ENCODE measurements at regions not wholly inside any gene's neighbourhood (a gene's known extent, or its start where the extent isn't known, plus 50 kb on each side); places are given as distances from the start of the nearest gene placed in this dataset.

DNA sequence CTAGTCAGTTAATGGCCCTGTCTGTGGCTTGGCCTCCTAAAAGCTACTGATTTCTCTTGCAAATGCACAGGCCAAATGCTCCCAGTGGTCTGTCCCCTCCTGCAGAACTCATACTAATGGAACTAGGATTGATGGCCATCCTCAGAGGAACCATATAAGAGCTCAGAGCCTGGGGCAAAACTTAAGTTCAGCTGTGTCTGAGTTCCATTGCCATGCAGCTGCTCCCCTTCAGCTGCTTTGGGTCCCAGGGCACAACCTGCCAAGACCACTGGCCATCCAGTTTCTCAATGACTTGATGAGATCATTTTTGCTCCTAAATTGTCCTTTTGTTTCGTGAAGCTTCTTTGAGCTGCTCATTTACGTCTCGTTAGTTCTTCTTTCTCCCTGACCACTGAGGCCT is 529.5 kb upstream of the TBL1XR1 start:
- no peak for DNase-seq

DNA sequence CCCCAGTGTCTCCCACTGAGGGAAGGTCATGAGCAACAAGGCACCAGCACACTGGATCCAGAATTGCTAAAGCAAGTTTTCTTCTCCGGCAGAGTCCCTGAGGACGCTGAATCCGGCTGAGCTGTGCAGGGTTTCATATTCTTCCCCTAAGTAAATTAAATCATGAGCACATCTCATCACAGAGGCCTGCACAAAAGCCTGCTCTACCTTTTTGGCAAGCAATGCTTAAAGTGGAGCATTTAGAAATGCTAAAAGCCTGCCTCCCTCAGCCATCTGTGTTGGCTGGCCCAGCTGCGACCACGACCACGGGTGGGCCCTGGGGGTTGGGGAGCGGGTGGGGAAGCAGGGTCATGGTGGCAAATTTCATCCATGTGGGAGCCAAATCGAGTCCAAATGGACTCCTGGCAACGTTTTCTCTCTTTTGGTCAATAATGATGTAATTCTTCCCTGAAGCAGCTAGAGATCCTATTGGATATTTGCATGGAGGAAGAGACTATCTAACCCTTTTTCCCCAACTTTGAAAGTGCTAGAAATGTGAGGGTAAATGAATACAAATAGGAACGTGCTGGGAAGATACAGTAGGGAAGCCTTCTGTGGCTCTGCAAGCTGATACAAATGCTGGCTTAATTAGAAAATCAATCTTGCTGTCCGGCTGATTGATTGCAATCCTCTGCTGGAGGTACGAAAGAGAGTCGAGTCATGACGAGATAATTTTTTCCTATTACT is 532.8 kb upstream of the TBL1XR1 start:
- no peak for DNase-seq

DNA sequence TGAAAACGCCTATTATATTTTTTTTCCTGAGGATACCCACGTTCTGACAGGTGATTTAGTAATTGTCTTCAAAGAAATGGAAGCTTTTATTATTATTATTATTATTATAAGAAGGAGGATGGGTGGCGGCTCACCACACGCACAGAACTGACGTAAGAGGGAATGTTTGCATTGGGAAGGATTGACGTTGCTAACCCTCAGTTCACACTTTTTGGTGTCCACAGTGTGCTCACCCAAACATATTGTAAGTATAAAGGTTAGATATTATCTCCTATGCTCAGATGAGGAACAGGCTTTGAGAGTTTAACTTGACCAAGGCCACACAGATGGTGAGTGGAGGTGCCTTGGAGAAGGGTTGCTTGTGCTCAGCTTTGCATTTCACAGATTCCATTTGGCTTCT is 533.5 kb upstream of the TBL1XR1 start:
- no peak for DNase-seq

DNA sequence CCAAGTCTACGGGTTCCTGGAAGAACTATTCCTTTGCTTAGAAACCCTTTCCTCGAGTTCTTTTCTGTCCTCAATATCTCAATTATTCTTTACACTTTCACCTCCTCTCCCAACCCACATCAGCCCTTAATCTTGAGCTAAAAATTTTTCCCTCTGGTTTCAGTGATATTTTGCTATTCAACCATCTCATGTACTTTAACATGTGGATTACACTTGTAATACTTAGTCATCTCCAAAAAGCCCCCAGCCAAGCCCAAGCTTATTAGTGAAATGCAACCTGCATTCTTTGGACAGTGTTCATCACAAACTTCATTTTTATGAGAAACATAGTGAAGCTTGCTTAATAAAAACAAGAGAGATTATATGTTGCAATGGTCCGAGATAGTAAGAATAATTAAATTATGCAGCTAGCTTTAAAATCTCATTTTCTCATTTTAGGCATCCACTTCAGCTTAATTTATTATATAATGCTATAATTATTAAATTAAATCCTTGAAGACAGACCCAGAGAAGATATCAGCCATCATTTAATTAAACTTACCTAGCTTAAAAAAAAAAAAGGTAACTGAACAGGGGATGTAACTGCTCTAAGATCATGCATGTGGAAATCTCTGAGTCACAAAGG is 534.5 kb upstream of the TBL1XR1 start:
- DNase-seq = no peak

DNA sequence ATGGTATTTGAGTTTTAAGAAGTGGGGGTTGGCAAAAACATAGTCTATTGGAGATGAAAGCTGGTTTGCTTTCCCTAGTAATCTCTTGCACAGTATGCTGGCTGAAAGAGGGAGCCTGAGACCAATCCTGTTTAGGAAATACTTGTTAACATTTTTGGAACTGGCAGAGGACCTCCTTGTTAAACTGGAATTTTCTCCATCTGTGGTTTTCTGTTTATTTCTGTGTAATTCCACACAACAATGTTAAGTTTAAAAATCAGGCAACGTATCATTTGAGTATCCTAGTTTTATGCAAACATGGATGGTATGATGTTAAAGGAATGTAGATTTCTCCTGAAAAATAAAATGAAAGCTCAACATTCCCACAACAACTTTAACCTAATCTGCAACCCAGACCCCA is 536.0 kb upstream of the TBL1XR1 start:
- DNase-seq = no peak

DNA sequence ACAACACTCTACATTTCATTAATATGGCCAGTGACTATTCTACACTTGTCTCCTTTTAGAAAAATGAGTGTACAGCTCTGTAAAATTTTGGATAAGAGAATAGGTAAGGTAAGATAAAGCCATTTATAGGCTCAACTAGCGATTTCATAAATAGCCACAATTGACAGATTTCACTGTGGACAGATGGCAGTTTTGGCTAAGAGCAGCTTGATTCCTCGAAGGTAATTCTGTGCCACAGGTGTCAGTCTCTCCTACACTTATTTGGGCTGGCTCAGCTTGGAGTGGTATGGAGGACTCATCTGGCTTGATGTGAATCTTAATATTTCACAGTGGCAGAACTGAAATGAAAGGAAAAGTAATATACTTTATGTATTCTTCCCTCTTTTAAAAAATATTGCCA is 536.7 kb upstream of the TBL1XR1 start:
- DNase-seq = no peak

DNA sequence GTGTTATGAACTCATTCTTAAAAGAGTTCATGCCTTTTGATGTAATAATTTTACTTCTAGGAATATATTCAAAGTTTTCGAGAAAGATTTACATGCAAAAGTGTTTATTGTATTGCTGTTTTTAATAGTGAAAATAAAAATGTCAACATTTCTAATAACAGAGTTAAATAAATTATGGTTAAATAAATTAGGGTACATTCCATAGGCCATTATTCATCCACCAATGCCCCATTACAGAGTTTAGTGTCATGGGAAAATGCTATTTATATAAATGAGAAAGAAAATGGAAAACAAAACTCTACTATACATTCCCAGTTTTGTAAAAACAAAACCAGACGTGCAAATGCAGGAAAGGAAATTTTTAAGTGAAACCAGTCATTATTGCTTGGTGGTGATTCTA is 538.1 kb upstream of the TBL1XR1 start:
- no peak for DNase-seq

DNA sequence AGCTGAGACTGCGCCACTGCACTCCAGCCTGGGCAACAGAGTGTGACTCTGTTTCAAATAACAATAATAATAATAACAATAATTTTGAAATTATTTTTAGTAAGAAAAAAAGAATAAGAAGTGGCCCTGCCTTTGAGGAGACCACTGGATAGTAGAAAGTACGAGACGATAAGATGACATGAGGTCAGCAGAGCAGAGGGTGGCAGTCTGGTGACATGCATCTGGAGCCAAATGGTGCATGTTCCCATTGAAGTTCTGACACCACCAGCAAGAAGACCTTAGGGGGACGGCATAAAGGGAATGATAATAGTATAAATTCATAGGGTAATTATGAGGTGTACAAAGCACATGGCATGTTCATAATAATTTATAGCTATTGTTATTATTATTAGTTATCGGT is 542.2 kb upstream of the TBL1XR1 start:
- no peak for DNase-seq

DNA sequence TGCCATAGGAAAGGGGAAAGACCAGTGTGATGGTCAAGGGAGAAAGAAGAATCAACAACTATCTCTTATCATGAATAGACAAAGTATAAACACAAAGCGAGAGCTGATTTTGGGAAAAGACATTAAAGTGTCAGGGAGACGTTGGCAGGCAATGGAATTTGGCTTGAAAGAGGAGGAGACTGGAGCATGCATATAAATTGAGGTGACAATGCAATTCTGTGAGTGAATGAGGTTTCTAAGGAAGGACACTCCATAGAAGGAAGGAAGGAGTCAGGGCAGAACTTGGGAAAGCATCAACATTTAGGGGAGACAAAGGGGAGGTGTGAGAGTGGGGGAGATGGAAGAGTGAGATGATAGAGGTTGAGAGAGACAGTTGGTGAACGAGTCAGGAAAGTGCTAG is 543.0 kb upstream of the TBL1XR1 start:
- DNase-seq = no peak

DNA sequence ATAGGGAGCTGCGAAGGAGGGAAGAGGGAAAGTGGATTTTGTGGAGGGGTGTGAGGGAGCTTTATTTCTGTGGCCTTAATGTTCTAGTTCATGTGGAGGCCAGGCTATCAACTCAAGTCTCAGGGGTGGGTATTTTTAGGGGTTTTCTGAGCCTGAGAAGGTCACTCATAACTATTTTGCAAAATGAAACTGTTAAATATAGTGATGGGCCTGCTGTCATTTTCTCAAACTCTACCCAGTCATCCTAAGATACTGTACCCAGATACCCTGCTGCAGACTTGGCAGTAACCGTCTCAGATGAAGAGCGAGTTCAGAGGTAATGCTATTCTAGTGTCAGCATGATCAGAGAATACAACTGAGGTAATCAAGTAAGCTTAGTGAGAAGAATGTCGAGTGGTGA is 545.0 kb upstream of the TBL1XR1 start:
- no peak for DNase-seq

DNA sequence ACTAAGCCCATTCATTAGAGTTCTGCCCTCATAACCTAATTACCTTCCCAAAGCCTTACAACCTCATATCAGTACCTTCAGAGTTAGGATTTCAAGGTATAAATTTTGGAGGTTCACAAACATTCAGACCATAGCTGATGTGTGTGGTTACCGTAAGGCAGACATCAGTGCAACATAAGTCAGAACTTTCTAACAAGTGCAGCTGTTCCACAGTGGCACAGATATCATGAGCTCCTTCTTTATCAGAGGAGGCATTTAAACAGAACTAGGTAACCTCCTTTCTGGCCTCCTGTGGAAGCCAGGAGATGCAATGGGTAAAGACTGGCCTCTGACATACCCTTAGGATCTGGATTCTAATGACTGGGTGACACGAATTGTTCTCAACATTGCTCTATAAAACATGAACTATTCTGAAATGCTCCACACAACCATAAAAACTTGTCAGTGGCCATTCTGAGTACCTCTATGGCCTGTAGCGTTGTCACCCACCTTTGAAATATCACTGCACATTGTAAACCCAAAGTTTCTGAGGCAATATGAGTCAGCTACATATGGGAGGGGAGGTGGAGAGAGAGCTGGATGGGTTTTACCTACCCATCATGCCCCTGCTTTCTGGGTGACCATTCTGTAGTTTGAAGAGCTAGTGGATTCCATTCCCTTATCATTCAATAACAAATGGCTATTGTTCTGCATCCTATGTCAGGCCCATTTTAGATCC is 546.0 kb upstream of the TBL1XR1 start:
- no peak for DNase-seq

DNA sequence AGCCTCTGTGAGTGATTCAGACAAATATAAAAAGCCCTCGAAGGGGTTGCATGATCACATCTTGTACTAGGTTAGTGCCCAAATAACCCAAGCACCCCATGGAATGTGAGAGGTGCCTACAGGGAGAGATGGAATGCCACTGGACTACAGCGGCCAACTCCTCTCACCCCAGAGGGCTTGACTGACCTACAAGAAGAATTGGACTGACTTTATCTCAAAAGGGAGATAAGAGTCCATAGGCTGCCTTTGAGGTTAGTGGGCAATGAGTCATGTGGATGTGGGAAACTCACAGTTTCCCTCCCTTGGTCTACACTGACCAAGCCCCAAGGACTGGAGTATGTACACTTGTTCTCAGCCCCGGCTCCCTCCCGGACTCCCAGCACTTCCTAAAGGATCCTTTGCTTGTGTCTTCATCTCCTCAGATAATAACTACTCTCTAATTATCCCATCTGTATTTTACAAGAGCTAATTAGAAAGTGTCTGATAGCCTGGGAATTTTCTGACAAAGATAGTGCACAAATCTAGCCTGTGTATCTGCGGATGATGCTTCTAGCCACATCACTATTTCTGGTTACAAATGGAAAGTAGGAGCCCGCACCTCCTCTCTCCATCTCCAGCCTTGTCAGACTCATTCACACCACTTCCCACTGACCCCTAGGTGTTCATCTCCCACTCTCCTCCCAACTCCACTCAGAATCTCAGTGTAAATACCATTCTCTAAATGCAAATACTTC is 547.8 kb upstream of the TBL1XR1 start:
- DNase-seq = no peak

DNA sequence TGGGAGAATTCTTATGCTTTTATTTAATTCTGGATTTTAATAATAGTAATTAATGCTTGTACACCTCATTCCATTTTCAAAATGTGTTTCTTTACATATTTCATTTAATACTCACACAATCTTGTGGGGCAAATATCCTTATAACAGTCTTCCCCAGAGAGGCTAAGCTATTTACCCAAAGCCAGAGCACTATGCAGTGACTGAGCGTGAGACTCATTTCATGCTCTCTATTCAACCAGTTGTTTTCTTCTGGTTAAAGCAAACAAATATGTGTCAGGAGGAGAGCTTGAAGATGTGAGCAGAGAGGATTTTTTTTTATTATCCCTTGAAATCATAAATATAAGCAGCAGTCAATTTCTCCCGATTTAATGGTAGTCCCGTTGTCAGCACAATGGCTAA is 548.3 kb upstream of the TBL1XR1 start:
- no peak for DNase-seq

DNA sequence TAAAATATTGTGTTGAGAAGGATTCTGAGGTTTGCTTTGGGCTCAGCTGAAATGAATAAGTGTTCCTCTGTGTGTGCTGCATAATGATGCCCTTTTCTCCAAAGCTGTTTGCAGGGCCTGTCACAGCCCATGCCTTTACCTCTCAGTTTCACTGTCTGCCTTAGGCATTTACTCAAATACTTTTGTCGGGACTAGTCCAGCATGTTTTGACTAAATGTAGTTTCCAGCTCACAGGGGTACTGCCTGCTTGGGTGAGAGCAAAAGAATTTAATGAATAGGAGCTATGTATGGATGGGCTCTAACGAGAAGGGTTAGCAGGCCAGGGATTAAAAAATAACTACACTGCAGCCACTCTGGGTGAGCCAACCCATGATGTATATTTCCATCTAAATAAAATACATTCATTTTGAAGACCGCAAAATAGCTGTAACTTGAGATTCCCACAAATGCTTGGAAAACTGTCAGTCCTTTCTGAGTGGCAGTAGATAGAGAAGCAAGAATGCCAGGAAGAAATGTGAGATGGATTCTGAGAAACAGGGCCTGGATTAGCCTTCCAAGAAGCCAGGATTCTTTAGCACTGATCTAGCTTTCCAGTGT is 549.2 kb upstream of the TBL1XR1 start:
- no peak for DNase-seq

DNA sequence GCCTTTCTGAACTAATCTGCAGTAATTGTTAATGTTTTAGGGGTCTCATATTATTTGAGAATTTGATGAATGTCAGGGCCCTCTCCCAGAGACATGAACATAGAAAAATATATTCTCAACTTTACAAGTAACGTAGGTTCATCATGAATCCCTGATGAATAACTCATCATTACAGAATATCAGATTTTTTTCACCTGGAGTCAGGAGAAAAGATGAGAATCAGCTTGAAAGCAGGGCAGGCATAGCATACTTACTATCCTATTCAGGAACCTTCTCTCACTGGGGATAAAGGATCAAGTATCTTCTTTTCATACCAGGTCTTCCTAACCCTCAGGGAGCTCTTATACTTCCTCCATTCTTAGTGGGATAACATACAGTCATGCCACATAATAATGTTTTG is 552.6 kb upstream of the TBL1XR1 start:
- DNase-seq = no peak

DNA sequence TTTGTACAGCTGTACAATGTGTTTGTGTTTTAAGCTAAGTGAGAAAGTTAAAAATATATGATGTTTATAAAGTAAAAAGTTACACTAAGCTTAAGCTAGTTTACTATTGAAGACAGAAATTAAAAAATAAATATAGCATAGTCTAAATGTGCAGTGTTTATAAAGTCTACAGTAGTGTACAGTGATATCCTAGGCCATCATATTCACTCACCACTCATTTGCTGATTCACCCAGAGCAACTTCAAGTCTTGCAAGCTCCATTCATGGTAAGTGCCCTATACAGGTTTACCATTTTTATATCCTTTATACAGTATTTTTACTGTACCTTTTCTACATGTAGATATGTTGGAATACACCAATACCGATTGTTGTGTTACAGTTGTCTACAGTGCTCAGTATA is 553.2 kb upstream of the TBL1XR1 start:
- no peak for DNase-seq

DNA sequence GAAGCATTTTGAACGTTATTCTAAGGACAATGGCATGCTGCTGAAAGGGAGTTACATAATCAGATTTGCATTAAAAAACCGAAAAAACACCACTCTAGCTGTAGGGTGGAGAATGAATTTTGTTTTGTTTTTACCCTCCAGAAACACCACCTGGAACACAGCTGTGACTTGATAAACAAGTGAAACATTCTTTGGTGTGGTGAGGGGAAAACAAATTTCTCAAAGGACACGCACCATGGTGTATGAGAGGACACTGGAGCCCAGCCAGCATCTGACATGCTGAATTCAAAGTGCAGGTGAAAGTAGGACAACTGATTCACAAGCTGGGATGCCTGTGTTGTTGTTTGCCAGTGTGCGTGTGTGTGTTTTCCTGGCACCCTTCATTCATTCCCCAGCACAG is 554.5 kb upstream of the TBL1XR1 start:
- no peak for DNase-seq

DNA sequence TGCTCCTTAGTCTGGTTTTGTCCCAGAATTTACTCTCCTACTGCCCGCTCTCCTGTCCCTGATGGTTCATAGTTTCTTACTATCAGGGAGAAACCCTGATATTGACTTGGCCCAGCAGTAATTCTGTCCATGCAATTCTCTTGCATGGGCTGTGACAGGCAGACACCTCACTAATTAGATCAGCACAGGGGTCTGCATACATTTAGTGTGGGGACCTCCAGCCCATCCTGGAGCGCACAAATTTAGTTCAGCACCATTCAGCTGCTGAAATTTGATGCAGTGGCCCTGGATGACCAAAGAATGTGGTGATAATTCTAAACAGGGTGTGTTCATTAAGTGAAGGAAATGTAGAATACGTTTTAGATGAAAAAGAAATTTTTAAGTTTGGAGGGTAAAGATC is 555.5 kb upstream of the TBL1XR1 start:
- DNase-seq = no peak

DNA sequence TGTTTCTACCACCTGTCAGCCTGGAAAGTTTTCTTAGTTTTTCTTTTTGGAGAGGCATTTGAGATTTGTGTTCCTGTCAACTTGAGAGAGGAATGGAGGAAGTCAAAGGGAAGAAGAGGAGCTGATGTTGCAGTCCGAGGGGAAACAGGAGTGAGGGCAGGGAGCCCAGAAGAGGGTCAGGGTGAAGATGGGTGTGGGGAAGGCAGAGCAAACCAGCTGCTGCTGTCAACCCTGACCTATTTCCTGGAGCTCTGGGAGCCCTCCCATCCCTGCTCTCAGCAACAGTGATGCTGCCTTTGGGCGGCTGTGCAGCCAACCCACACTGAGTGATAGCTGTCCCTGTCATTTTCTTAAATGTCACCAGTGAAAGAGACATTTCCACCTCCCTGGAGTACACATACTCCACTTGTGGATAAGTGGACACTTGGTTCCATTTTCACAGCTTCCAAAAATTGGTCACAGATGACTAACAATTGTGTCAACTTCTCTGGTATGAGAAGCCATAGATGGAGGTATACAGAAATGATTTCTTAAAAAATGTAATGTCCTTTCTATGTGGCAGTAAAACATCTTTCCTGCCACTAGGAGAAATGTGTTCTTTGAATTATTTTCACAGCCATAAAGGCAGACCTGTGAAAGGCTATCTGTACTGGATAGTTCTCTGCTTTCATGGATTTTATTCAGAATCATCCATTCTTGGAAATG is 556.3 kb upstream of the TBL1XR1 start:
- peak; percentile 60 for DNase-seq

DNA sequence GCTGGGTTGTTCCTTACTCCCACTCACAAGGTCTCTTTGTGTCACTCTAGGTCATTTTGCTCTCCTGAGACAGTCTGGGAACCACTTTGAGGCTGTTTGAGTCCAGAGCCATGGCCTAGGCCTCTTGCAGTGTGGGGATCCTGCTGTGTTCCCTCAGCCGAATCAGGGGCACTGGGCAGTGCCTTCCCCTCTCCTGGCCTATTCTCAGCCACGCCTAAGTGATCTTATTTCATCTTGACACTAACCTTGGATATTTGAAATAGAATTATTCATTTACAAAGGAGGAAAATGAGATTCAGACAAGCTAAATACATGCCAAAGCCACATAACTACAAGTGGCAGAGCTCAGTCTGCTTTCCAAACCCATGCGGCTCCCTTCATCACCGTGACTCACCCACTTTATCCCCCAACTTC is 557.2 kb upstream of the TBL1XR1 start:
- DNase-seq = no peak

DNA sequence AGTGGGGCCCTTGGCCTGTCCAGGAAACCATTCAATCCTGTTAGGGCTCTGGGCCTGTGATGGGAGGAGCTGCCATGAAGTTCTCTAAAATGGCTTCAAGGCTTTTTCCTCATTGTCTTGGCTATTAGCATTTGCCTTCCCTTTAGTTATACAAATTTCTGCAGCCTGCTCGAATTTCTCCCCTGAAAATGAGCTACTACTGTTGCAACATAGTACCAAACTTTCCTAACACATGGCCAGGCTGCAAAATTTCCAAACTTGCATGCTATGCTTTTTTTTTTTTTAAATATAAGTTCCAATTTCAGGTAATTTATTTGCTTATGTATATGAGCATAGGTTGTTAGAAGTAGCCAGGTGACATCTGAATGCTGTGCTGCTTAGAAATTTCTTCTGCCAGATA is 560.8 kb upstream of the TBL1XR1 start:
- no peak for DNase-seq

DNA sequence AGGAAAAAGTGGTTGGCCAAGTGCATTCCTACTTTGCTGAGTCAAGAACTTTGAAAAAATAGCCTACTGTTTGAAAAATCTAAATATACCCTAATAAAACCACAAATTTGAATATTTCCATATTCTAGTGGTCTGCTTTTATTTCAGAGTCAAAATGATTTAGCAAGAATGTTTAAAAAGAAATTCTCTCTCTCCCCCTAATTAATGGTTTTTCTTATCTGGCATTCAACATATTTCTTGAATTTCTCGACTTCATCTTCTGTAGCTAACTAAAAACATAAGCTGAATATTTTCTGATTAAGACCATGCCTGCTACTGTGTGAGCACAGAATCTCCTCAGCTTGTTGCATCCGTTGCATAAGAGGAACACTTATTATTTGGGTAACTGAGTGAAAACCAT is 563.5 kb upstream of the TBL1XR1 start:
- no peak for DNase-seq
